ENCODE measurements at regions not wholly inside any gene's neighbourhood (a gene's known extent, or its start where the extent isn't known, plus 50 kb on each side); places are given as distances from the start of the nearest gene placed in this dataset.

DNA sequence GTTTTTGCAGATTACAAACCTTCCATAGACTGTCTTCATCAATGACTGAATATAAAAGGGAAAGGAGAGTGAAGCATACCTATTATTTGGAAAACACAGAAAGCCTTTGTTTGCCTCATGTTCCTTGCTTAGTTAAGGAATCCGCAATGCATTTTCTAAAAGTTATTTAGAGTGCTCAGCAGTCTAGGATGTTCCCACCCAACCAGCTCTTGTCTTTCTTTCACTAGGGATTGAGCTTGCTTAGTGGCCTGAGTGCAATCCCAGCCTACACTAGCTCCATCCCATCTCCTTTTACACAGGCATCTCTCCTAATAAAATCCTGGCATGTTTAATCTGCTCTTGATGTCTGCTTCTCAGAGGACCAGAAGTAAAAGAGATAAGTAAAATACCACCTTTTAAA is 850.5 kb upstream of the GJE1 start:
- no peak for DNase-seq

DNA sequence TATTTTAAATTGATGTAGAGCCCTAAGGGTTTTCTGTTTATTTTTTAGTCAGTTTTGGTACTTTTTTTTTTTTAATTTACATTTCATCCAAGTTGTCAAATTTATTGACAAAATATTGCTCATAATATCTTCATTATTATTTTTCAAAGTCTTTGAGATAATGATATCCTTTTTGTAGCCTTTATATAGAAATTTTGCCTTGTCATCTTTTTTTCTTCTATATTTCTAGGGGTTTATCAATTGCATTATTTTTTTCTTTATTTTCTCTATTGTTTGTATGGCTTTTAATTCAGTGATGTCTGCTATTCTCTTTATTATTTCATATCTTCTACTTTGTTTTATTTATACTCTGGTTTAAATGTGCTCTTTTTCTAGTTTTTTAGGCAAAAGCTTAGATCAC is 863.0 kb upstream of the GJE1 start:
- DNase-seq: no peak

DNA sequence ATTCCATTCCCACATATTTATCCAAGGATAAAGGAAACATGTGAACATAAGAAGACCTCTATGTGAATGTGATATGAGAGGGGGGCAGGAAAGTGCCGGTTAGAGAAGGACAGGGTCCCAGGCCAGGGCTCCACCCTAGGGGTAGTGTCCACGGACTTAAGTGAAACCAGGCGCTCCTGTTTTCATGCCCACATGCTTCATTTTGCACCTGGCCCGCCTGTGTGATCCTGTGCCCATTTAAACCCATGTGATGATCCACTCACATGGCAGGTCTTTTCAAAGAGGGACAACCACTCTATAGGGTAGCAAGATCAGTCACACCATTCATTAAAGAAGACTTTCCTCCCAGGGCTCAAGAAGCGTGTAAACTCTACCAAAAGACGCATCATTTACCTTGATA is 865.3 kb upstream of the GJE1 start:
- DNase-seq: no peak

DNA sequence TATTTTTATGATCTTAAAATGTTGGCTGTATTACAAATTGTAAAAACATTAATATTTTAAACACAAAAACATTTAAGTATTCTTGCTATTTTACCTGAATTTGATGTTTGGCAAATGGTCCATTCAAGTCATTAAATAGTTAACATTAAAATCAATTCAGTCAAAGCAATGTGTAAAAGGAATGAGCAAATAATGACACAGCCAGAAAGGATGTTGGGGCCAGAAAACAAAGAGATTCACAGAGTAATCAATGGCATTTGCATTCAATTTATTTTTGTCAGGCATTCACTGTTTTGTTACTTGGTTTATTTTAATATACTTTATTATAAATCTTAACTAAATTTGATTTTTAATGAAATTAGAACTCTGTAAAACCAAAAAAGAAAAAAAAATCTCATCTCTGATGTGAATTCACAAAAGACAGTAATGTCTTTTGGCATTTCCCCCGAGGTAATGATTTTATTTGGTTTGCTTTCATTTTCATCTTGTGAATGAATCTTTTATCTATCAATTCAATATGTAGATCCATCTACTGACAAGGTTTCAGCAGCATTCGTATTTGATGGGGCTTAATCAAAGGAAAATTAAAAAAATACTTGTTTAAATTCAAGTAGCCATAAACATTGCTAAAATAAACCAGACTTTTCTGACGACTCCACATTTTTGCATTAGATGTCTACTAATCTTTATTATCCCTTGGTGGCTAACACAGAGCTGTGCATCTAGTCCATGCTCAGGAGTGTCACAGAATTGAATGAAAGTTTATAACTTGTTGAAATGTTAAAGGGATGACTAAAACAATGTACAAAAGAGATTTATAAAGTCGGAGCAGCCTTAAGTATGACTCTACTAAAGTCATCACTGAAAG is 866.7 kb upstream of the GJE1 start:
- peak; percentile 14 for DNase-seq

DNA sequence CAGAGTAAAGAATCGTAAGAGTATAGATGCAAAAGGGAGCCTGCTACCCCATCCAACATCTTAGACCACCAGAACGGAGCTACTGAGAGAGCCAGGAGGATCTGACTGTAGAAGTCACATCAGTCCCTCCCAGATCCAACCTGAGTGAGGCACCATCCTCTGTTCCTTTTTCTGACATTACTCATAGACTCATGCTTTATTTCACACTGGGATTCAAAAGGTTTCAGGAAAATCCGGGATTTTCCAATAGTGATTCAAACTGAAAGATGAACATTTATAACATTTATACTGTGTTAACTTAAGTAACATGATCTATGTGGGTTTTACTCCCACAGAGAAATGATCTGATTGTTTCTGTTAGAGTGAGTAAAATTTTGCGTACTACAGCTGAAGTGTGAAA is 868.6 kb upstream of the GJE1 start:
- peak; percentile 14 for DNase-seq

DNA sequence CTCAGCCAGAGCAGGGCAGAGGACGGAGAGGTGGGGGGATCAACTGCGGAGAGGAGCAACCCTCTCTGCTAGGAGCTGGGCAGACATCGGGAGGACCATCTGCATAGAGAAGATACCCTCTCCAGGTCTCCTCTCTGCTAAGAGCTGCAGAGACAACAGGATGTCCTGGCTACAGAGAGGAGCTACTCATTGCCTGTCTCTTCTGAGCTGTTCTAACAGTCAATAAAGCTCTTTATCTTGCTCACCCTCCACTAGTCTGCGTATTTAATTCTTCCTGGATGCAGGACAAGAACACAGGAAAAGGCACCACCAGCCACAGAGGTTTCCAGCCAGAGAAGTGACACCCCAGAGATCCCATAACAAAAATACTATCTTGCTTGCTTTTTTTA is 871.1 kb upstream of the GJE1 start:
- DNase-seq: no peak

DNA sequence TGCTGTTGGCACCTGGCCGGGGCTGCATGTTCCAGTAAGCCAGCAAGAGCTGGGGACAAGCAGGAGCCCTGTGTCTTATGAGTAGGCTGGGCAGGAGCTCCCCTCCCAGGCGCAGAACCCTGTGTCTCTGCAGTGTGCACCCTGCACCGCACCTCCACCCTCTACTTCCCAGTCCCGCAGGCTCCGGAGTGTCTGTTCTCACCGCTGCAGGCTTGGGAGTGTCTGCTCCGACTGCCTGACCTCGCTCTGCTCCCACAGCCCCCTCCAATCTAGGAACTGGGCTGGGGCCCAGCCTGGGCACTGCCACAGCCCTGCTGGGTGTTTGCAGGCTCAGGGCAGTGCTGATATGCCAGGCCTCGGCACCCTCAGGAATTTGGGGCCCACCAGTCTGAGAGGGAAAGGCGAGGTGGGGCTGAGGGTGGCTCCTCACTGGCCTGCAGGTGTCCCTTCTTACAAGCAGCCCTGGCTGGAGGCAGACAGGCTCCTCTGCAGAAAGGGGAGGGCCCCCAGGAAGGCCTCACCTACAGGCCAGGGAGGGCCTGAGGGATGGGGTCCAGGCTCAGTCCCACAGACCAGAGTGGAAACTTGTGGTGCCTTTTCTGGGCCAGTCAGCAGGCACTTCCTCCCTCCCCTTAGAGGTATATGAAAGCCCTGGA is 871.6 kb upstream of the GJE1 start:
- DNase-seq: no peak

DNA sequence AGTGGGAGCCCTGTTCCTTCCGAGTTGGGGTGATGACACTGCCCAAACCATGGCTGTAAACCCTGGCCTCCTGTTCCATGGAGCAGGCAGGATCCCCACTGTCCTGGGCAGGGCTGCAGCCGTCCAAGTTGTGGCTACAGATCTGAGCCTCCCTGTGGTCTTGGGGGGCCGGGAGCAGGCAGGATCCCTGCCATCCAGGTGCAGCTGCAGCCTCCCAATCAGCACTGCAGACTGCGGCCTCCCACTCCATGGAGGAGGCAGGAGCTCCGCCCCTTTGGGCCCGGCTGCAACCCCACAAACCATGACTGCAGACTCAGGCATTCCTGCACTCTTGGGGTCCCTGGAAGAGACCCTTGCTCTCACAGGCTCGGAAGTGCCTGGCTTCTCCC is 872.1 kb upstream of the GJE1 start:
- no peak for DNase-seq

DNA sequence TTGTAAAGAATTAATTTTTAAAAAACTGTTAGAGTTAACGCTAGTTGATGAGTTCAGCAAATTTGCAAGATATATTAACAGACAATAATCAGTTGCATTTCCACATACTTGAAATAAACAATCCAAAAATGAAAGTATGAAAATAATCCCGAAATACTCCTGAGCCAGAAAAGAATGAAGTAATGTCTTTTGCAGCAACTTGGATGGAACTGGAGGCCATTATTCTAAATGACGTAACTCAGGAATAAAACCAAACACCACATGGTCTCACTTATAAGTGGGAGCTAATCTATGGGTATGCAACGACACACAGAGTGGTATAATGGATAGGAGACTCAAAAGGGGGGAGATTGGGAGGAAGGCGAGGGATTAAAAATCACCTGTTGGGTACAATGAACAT is 872.9 kb upstream of the GJE1 start:
- DNase-seq: no peak

DNA sequence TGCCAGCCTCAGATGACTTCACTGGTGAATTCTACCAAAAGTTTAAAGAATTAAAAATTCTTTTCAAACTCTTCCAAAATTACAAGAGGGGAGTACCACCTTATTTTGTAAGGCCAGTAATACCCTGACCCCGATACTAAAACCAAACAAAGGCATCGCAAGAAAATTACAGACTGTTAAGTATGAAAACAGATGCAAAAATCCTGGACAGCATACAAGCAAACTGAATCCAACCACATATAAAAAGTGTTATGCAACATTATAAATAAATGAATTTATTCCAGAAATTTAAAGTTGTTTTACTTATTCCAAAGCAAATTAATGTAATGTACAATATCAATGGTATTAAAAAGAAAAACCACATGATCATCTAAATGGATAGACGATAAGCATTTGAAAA is 873.6 kb upstream of the GJE1 start:
- no peak for DNase-seq

DNA sequence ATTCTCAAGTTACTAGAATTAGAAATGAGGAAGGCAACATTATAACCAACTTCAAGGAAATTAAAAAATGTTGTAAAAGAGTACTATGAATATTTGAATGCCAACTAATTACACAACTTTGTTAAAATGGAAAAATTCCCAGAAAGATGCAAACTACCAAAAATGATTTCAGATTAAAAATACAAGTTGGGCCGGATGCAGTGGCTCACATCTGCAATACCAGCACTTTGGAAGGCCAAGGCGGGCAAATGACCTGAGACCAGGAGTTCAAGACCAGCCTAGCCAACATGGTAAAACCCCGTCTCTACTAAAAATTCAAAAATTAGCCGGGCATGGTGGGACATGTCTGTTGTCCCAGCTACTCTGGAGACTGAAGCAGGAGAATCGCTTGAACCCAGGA is 874.2 kb upstream of the GJE1 start:
- no peak for DNase-seq

DNA sequence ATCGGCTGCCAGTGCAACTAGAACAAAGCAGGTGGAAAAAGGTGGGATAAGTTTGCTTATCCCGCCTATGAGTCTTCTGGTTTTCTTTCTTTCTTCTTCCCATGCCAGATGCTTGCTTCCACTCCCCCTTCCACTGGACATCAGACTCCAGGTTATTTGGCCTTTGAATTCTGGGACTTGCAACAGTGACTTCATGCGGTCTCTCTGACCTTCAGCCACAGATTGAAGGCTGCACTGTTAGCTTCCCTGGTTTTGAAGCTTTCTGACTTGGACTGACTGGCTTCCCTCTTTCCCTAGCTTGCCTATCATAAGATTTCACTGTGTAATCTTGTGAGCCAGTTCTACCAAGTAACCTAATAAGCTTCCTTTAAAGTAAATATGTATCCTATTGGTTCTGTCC is 878.4 kb upstream of the GJE1 start:
- no peak for DNase-seq

DNA sequence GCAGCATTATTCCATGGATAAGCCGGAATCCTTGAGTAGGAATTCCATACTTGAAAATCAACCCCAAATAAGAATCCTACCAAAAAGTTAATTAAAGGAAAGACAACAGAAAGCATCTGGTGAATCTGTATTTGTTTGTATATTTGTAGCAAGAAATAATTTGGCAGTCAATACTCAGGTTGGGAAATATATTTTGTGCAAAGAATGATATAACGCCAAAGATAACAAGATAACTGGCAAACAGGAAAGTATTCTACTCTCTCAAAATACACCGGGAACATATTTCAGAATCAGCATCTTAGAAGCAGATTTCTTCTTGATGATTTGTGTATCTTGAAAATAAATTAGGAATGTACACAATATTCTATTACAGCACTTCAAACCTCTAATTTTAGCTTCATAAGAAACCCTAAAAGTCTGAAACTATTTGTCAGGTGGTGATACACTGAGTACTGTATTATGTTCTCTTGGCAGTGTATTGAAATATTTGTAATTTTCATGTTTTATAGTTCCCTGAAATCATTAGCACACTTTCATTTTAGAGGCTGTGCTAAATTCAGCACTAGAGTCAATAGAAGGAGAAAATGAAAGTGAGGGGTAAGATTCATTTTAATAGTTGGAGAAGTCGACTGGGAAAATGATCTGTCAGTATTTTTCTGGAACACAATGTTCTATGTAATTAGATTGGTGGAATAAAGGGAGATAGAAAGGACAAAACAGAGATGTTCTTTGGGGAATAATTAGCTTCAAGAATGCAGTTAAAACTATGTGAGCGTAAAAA is 879.7 kb upstream of the GJE1 start:
- DNase-seq: peak; percentile 2

DNA sequence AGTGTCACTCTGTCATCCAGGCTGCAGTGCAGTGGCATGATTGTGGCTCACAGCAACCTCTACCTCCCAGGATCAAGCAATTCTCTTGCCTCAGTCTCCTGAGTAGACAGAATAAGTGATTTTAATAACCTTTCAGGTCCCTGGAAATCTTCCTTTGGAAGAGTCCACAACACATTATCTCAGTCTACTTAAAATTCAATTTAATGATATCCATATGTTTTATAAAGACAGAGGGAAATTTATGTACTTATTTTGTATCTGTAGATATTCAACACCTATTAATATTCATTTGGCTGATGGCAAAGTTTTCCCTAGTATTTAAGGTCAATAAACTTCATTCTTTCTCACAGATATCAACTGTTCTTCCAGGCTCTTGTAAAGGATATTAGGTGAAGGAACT is 881.4 kb upstream of the GJE1 start:
- DNase-seq: no peak

DNA sequence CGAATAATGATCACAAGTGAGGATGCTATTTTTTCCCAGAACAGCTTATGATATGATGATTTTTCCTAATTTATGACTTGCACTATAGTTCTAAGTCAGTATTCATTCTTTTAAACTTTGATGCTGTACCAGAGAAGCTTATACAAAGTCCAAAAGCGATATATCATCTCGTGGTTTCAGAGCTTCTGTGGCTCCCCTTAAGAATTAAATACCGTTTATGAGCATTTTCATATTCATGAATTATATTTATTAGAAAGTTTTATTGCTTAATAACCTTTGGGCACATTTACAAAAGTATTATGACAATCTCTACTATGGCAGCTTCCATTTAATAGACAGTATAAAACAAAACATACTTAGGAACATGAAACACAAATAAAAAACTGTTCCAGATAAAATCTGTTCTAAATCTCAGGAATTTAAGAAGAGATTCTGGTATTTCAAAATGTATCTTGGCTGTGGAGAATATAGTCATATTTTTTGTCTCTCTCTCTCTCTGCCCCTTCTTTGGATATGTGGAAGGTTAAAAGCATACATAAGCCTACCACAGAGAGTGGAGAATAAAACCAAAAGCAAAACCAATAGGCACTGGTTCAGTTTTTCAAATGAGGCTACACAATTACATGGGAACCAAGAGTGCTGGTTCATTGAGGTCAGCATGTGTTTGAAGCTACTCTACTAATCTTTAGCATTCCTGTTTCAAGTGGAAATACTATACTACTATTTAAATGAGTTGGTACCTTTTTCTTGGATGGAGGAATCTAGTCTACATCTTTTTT is 884.5 kb upstream of the GJE1 start:
- peak; percentile 9 for DNase-seq

DNA sequence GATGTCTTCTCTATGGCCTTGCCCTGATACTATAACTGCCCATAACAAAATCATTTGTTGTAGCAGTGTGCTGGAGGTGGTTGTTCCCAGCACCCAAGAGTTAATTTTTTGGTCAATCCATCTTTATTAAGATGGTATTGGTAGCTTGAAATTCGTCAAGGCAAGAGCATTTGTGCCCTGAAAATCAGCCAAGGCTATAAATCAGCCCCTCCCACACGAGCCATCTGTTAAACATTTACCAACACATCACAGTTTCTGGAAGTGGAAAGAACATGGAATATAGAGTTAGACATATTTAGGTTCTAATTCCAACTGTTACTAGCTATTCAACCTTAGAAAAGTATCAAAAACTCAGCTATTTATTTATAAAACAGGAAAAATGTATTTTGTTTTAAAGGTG is 888.4 kb upstream of the GJE1 start:
- DNase-seq: no peak

DNA sequence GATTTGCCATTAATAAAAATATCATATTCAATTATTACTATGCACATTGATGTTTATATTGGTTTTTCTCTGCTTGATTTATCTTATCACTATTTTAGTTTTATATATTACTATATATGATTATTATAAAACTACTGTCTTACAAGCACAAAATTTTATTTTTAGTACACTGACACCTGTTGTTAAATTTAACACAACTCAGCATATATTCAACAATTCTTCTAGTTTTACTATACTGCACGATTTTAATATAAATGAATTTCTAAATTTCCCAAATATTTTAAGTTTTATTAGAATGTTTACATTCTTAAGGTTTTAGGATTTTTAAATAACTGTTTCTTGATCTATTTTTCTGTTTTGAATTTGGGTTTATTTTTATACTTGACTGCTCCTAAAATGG is 889.8 kb upstream of the GJE1 start:
- no peak for DNase-seq

DNA sequence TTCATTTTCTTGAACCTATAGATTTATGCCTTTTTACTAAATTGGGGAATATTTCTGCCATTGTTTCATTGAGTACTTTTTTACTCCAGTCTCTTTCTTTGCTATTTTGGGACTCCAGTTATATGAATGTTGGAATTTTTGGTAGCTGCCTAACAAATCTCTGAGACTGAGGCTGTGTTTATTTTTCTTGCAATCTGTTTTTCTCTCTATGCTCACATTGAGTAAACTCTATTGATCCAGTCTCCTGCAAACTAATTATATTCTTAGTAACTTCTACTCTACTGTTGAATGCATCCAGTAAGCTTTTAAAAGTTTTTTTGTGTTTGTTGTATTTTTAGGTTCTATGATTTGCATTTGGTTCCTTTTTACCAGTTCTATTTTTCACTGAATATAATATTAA is 903.4 kb upstream of the GJE1 start:
- DNase-seq: no peak

DNA sequence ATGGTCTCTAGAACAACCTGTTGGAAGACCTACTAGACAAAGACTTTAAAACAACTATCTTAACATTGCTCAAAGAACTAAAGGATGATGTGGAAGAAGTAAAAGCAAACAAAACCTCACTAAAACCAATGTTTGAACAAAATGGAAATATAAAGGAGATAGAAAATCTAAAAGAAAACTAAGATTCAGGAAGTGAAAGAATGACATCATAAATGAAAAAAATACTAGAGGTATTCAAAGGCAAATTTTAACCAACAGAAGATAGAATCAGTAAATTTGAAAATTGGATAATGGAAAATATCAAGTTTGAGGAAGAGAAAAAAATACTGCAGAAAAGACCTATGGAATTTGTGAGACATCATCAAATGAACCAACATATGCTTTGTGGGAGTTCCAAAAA is 914.1 kb upstream of the GJE1 start:
- no peak for DNase-seq

DNA sequence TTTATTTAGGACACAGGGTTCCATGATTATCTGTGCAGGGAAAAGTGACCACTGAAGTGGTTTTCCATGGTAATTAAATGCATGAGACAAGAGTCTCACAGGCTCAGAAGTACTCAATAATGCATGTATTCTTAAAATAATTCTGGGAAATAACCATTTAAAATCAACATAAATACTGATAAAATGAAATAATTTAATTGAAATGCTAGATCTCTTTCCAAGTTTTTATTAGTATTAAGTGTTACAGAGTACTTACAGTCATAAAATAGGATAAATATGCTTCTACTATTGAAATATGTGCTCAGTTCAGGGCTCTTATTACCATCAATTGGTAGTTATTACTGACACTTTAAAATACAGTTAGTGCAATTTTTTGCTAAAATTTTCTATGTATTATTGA is 916.0 kb upstream of the GJE1 start:
- DNase-seq: no peak

DNA sequence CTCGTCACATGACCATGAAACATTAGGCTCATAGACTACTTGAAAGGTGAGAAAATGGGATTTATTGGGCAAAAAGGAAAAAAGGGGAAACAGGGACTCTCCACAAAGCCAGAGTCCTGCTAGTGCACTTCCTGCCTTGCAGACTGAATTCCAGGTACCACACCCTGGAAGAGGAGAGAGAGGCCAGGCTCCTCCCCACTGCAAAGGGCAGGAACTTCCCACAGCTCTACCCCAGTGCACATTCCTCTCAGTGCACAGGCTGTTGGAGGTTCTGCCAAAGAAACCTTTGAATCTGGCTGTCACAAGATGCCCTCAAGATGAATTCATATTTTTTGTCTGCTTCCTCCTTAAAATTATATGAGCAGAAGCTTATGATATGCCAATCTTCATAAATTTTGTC is 920.4 kb upstream of the GJE1 start:
- no peak for DNase-seq

DNA sequence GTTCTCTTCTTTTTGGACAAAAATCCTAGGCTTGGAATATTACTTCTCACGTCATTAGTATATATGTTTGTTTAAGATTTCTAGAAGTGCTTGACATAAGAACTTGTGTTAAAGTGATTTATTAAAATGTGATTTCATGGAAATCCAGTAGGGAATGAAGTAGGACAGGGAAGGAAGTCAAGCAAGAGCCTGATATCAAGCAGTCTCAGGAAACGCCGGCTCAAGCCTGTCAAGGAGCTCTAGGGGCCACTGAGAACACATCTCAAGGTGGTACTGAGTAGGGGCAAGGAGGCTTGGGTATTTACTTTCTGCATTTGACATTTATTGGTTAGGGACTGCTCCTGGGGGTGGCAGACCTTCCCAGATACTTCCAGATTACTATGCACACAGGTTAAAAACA is 920.9 kb upstream of the GJE1 start:
- no peak for DNase-seq

DNA sequence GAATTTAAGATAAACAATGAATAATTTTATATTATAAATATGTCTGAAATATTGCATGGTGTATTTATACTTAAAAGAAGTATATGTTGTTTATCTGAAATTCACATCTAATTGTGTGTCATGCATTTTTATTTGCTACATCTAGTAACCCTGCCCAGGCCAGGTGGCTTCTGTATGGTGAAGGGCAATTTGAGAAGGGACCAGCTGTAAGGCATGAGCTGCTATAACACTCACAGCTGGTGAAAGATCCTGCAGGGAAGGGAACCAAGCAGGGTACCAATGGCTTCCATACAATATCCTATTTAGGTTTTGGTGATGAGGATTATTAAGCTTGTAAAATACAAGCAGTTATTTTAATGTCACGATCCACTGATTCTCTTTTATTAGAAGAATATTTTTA is 921.8 kb upstream of the GJE1 start:
- no peak for DNase-seq

All from fibroblast of skin of right quadriceps (primary cell).